HG03280 (cell line): ENCODE measurements at regions not wholly inside any gene's neighbourhood (a gene's known extent, or its start where the extent isn't known, plus 50 kb on each side); places are given as distances from the start of the nearest gene placed in this dataset.

ENCODE experiments used
- ATAC-seq: cut with Tn5 transposase; IDR thresholded peaks from one replicate; pipeline ENCODE4 v1.9.1; 2021; ENCODE audit warnings: mild to moderate bottlenecking, moderate library complexity; ENCODE audit not compliant: unreplicated experiment

DNA sequence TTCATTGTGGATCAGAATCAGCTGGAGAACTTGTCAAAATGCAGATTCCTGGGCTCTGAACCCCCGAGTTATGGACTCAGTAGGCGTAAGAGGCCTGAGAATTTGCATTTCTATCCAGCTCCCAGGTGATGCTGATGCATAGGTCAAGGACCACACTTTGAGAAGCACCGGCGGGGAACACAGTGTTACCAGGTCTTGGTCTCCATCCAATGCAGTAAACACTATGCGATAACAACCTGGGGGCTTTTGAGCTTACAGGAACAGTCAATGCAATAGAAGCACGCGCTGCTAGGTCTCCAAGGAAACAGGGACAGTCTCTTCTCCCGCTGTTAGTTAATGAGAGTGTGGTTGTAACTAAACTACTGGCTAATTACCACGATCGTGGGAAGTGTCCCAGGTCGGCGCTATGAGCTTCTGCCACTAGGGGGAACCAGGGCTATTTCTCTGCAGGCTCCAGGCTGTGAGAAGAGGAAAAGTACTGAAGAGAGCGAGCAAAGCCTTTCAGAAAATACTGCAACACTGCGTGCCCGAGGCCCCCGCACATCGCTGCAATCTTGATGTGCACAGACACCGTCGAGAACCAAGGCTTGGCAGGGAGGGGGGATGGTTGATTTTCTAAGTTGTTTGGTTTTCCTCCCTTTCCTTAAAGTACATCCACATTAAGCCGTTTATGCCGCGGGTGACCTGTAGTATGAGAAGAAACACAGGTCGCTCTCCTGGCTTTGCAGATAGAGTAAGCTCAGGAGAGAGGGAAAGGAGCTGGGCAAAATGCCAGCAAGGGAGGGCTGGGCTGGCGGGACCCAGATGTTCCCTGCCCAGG lies 52.0 kb upstream of the KCNA1 start:
- peak; percentile 54 for ATAC-seq

DNA sequence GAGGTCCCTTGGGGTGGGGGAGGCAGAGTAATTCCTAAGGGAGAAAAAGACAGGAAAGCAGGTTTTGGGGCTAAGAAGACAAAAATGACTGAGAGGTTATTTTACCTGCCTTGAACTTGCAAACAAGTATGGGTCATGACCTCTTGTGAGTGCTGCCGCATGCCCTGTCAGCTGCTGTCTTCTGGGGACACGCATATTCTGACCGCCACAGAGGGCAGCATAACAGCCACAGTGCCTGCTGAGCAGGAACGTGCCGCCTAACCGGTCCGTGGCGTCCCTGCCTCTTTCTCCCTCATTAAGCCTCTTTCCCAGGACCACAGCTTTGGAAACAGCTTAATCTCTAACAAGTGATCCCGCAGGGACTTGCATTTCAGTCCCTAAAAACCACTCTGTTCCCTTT lies 51.3 kb upstream of the KCNA1 start:
- no peak for ATAC-seq

DNA sequence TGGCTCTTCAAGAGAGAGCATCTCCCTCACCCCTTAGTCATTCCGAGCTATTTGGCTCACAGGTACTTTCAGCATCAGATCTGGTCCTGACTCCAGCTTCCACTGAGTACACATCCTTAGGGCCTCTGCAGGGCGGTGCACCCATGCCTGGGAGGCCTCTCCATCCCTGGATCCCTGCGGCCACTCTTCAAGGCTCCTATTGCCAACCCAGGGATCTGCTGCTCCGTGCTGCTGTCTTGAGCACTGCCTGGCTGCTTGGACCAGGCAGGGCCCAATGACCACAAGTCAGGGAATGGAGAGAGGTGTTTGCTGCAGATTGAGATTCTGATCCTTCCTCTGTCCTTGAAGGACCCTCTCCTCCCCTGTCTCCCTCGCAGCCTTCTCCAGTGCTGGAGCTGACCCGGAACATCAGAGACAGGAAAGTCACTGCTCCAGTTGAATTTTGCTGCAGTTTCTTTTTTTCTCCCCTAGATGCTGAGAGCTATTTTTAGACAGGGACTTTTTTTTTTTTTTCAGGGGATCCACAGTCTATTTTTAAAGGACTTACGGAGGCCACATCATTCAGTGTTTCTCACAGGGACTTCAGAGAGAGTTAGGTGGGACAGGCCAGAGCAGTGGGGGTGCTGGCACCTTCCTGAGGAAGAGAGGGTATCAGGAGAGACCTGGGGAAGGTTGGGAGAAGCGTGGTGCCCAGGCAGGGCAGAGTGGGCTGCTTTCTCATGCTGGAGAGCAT lies 50.1 kb upstream of the KCNA1 start:
- no peak for ATAC-seq
